ENCODE measurements at regions not wholly inside any gene's neighbourhood (a gene's known extent, or its start where the extent isn't known, plus 50 kb on each side); places are given as distances from the start of the nearest gene placed in this dataset.

DNA sequence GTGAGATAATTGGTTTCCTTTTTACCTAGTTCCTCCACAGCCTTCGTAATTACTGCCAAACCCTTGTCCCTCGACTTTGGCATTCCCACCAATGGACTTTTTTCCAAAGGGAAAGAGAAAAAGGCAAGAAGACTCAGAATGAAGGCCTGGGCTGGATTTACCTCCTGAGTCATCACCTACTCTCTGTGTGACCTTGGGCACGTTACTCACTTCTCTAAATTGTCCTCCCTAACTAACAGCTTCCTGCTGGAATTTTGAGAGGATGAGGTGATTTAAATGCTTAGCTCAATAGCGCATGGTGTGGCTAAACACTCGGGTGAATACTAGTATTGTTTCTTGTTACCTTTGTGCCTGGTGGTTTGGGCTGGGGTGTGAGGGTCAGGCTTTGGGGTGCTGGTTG, 146.6 kb downstream of the DHX35 start:
- TF ChIP-seq POLR2A (IDR thresholded peaks at IDR 0.05): no peak
- TF ChIP-seq POLR2AphosphoS5 (IDR thresholded peaks at IDR 0.05): no peak
- TF ChIP-seq, protein P1, sequence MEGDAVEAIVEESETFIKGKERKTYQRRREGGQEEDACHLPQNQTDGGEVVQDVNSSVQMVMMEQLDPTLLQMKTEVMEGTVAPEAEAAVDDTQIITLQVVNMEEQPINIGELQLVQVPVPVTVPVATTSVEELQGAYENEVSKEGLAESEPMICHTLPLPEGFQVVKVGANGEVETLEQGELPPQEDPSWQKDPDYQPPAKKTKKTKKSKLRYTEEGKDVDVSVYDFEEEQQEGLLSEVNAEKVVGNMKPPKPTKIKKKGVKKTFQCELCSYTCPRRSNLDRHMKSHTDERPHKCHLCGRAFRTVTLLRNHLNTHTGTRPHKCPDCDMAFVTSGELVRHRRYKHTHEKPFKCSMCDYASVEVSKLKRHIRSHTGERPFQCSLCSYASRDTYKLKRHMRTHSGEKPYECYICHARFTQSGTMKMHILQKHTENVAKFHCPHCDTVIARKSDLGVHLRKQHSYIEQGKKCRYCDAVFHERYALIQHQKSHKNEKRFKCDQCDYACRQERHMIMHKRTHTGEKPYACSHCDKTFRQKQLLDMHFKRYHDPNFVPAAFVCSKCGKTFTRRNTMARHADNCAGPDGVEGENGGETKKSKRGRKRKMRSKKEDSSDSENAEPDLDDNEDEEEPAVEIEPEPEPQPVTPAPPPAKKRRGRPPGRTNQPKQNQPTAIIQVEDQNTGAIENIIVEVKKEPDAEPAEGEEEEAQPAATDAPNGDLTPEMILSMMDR (IDR thresholded peaks at IDR 0.05): no peak
- TF ChIP-seq EP300 (IDR thresholded peaks at IDR 0.05): no peak
